Neutrophil (primary cell): ENCODE measurements at regions not wholly inside any gene's neighbourhood (a gene's known extent, or its start where the extent isn't known, plus 50 kb on each side); places are given as distances from the start of the nearest gene placed in this dataset.

ENCODE experiments used
- H3K27ac ChIP-seq: fragments of 200-600 bp; sonication (generic); 2 replicates; pipeline ENCODE4 v1.5.1; 2016; ENCODE audit warnings: mild to moderate bottlenecking, moderate library complexity
- H3K27me3 ChIP-seq: fragments of 200-600 bp; sonication (generic); 2 replicates; pipeline ENCODE4 v1.6.0; 2016; ENCODE audit warnings: mild to moderate bottlenecking
- H3K36me3 ChIP-seq: fragments of 200-600 bp; sonication (generic); 2 replicates; pipeline ENCODE4 v1.5.1; 2017
- H3K4me1 ChIP-seq, 2 experiments: fragments of 200-600 bp in 1 of 2; sonication (generic) in 1 of 2; 1 replicate in 1 of 2; 2 replicates in 1 of 2; pipeline versions ENCODE4 v1.5.1 to v1.6.1; 2013 to 2016; ENCODE audit warnings: low read depth in 1 of 2, low read length in 1 of 2, mild to moderate bottlenecking in 1 of 2, moderate library complexity in 1 of 2; ENCODE audit not compliant: control insufficient read depth in 1 of 2, insufficient read depth in 1 of 2
- H3K4me3 ChIP-seq, 2 experiments: fragments of 200-600 bp in 1 of 2; sonication (generic) in 1 of 2; 1 replicate in 1 of 2; 2 replicates in 1 of 2; pipeline ENCODE4 v1.5.1; 2013 to 2016; ENCODE audit warnings: low read depth in 1 of 2, low read length in 1 of 2, mild to moderate bottlenecking in 1 of 2, moderate library complexity in 1 of 2
- H3K9me3 ChIP-seq: fragments of 200-600 bp; sonication (generic); 2 replicates; pipeline ENCODE4 v1.5.1; 2016
- CTCF ChIP-seq: fragments of 200-600 bp; sonication (generic); IDR thresholded peaks from 2 replicates; pipeline ENCODE4 v1.5.1; 2016; ENCODE audit warnings: antibody characterized with exemption

GRCh38 chr4:18081708-18082107 lies 60.2 kb upstream of the LCORL start:
- no peak overlapping the region for H3K4me3 ChIP-seq
- H3K36me3 ChIP-seq = no peaks in the 10 kb centered on the region
- H3K4me1 ChIP-seq = no peaks in the 10 kb centered on the region
- no peaks in the 10 kb centered on the region for H3K27me3 ChIP-seq
- no peak overlapping the region for H3K27ac ChIP-seq
- no peaks in the 10 kb centered on the region for H3K9me3 ChIP-seq
- TF ChIP-seq CTCF = no peak

- no peaks in the 10 kb centered on the region for H3K9me3 ChIP-seq
- TF ChIP-seq CTCF = no peak
- no peaks in the 10 kb centered on the region for H3K4me1 ChIP-seq
- no peaks in the 10 kb centered on the region for H3K36me3 ChIP-seq
- H3K27ac ChIP-seq = no peak overlapping the region
- H3K27me3 ChIP-seq = no peaks in the 10 kb centered on the region
- H3K4me3 ChIP-seq = no peak overlapping the region
Measured at GRCh38 chr4:18077808-18078207, 56.3 kb upstream of the LCORL start.

- no peak overlapping the region for H3K4me3 ChIP-seq
- no peaks in the 10 kb centered on the region for H3K4me1 ChIP-seq
- H3K9me3 ChIP-seq = no peaks in the 10 kb centered on the region
- no peak overlapping the region for H3K27ac ChIP-seq
- H3K27me3 ChIP-seq = no peaks in the 10 kb centered on the region
- TF ChIP-seq CTCF = no peak
- H3K36me3 ChIP-seq = no peaks in the 10 kb centered on the region
Measured at GRCh38 chr4:18075823-18076433, 54.4 kb upstream of the LCORL start.

GRCh38 chr4:18071894-18072293 lies 50.3 kb upstream of the LCORL start:
- H3K36me3 ChIP-seq = no peaks in the 10 kb centered on the region
- no peak for TF ChIP-seq CTCF
- no peaks in the 10 kb centered on the region for H3K9me3 ChIP-seq
- no peak overlapping the region for H3K27ac ChIP-seq
- H3K27me3 ChIP-seq = no peaks in the 10 kb centered on the region
- H3K4me3 ChIP-seq = no peak overlapping the region
- no peaks in the 10 kb centered on the region for H3K4me1 ChIP-seq
